ENCODE measurements at regions not wholly inside any gene's neighbourhood (a gene's known extent, or its start where the extent isn't known, plus 50 kb on each side); places are given as distances from the start of the nearest gene placed in this dataset.
A peak's percentile ranks its signal among the peaks of the same experiment; 100 is the strongest.
"Not testable (repeated sequence)": the region's sequence is repeated elsewhere in the genome, so short reads cannot be mapped to it uniquely, and the experiment has no call there.

- FAIRE-seq, result no peak
These were observed 85.6 kb upstream of the SNX7 start for GRCh38 chr1:98575955-98576354.

GRCh38 chr1:98565951-98566350, 95.6 kb upstream of the SNX7 start:
- FAIRE-seq, result no peak

GRCh38 chr1:98559291-98559690, 102.2 kb upstream of the SNX7 start:
- FAIRE-seq, result no peak

GRCh38 chr1:98557895-98558294, 103.6 kb upstream of the SNX7 start:
- FAIRE-seq, result no peak

GRCh38 chr1:98556521-98557158, 104.9 kb upstream of the SNX7 start:
- FAIRE-seq, result peak; percentile 63

GRCh38 chr1:98555814-98556213, 105.7 kb upstream of the SNX7 start:
- no peak for FAIRE-seq

- FAIRE-seq, result not testable (repeated sequence)
These were observed 108.9 kb upstream of the SNX7 start for GRCh38 chr1:98552576-98553074.

- no peak for FAIRE-seq
These were observed 111.4 kb upstream of the SNX7 start for GRCh38 chr1:98550076-98550475.

- FAIRE-seq, result no peak
These were observed 115.2 kb upstream of the SNX7 start for GRCh38 chr1:98546319-98546718.

- no peak for FAIRE-seq
These were observed 123.4 kb upstream of the SNX7 start for GRCh38 chr1:98538106-98538505.

- no peak for FAIRE-seq
These were observed 138.3 kb upstream of the SNX7 start for GRCh38 chr1:98523256-98523655.

GRCh38 chr1:98516306-98516705, 145.2 kb upstream of the SNX7 start:
- FAIRE-seq, result no peak

- FAIRE-seq, result no peak
These were observed 145.8 kb upstream of the SNX7 start for GRCh38 chr1:98515744-98516143.

- not testable (repeated sequence) for FAIRE-seq
These were observed 149.3 kb upstream of the SNX7 start for GRCh38 chr1:98512216-98512615.

GRCh38 chr1:98503771-98504170, 157.8 kb upstream of the SNX7 start:
- no peak for FAIRE-seq

- no peak for FAIRE-seq
These were observed 158.6 kb upstream of the SNX7 start for GRCh38 chr1:98502937-98503336.

GRCh38 chr1:98500324-98500723, 161.2 kb upstream of the SNX7 start:
- FAIRE-seq, result no peak

GRCh38 chr1:98498651-98499050, 162.9 kb upstream of the SNX7 start:
- FAIRE-seq, result no peak

GRCh38 chr1:98497497-98497896, 164.0 kb upstream of the SNX7 start:
- FAIRE-seq, result no peak

GRCh38 chr1:98496256-98496995, 165.1 kb upstream of the SNX7 start:
- FAIRE-seq, result no peak

- no peak for FAIRE-seq
These were observed 168.1 kb upstream of the SNX7 start for GRCh38 chr1:98493469-98493868.

- no peak for FAIRE-seq
These were observed 171.4 kb upstream of the SNX7 start for GRCh38 chr1:98490099-98490498.

GRCh38 chr1:98487620-98488019, 173.9 kb upstream of the SNX7 start:
- no peak for FAIRE-seq

GRCh38 chr1:98482611-98483010, 178.9 kb upstream of the SNX7 start:
- FAIRE-seq, result no peak

GRCh38 chr1:98480271-98480670, 181.2 kb upstream of the SNX7 start:
- no peak for FAIRE-seq
